Stimulated activated CD8-positive, alpha-beta memory T cell treated with anti-CD3 and anti-CD28 coated beads, Interleukin-4, amount 100 ng/mL, for 1 hour (primary cell): ENCODE measurements at regions not wholly inside any gene's neighbourhood (a gene's known extent, or its start where the extent isn't known, plus 50 kb on each side); places are given as distances from the start of the nearest gene placed in this dataset.

Experiments
- DNase-seq, 2 donors: peaks; one replicate each; pipeline ENCODE4 v3.0.0-alpha.2; 2020; ENCODE audit warnings: low read depth in 2 of 2, low spot score in 1 of 2

GRCh38 chr12:98126637-98127335 is 388.6 kb upstream of the TMPO start:
- no peak for DNase-seq

- DNase-seq: no peak
These were observed 388.1 kb upstream of the TMPO start for GRCh38 chr12:98127336-98127679.

GRCh38 chr12:98127854-98128253 is 387.5 kb upstream of the TMPO start:
- DNase-seq: no peak

GRCh38 chr12:98136544-98136943 is 378.8 kb upstream of the TMPO start:
- DNase-seq: no peak

- DNase-seq: no peak
These were observed 378.1 kb upstream of the TMPO start for GRCh38 chr12:98137278-98137677.

- DNase-seq: no peak
These were observed 370.4 kb upstream of the TMPO start for GRCh38 chr12:98144953-98145352.

- no peak for DNase-seq
These were observed 369.3 kb upstream of the TMPO start for GRCh38 chr12:98146043-98146442.

GRCh38 chr12:98146487-98146886 is 368.9 kb upstream of the TMPO start:
- no peak for DNase-seq

GRCh38 chr12:98149270-98149669 is 366.1 kb upstream of the TMPO start:
- no peak for DNase-seq

GRCh38 chr12:98149691-98150210 is 365.6 kb upstream of the TMPO start:
- DNase-seq: no peak

- no peak for DNase-seq
These were observed 364.2 kb upstream of the TMPO start for GRCh38 chr12:98151105-98151590.

GRCh38 chr12:98151984-98152383 is 363.4 kb upstream of the TMPO start:
- no peak for DNase-seq

GRCh38 chr12:98154850-98155249 is 360.5 kb upstream of the TMPO start:
- DNase-seq: no peak

- no peak for DNase-seq
These were observed 358.7 kb upstream of the TMPO start for GRCh38 chr12:98156697-98157096.

- DNase-seq: no peak
These were observed 352.3 kb upstream of the TMPO start for GRCh38 chr12:98162906-98163678.

- no peak for DNase-seq
These were observed 343.1 kb upstream of the TMPO start for GRCh38 chr12:98172304-98172703.

- no peak for DNase-seq
These were observed 342.6 kb upstream of the TMPO start for GRCh38 chr12:98172801-98173200.

- no peak for DNase-seq
These were observed 341.5 kb upstream of the TMPO start for GRCh38 chr12:98173773-98174427.

- no peak for DNase-seq
These were observed 341.0 kb upstream of the TMPO start for GRCh38 chr12:98174428-98174809.

- no peak for DNase-seq
These were observed 337.3 kb upstream of the TMPO start for GRCh38 chr12:98178126-98178525.

GRCh38 chr12:98179151-98179550 is 336.2 kb upstream of the TMPO start:
- DNase-seq: no peak

GRCh38 chr12:98180603-98181002 is 334.8 kb upstream of the TMPO start:
- DNase-seq: no peak
